Psoas muscle (tissue), 7 donors: ENCODE measurements at regions not wholly inside any gene's neighbourhood (a gene's known extent, or its start where the extent isn't known, plus 50 kb on each side); places are given as distances from the start of the nearest gene placed in this dataset.
"Not testable (repeated sequence)": the region's sequence is repeated elsewhere in the genome, so short reads cannot be mapped to it uniquely, and the experiment has no call there.

Experiments used
- ATAC-seq, 4 donors: fragments of 200-7000 bp; cut with Tn5 transposase; one replicate each; pipeline ENCODE4 v1.9.1; 2020; ENCODE audit warnings: moderate library complexity in 3 of 4, mild to moderate bottlenecking in 2 of 4
- DNase-seq, 2 donors: peaks; one replicate each; pipeline ENCODE4 v3.0.0-alpha.2; 2020
- H3K27ac ChIP-seq: fragments of 200-600 bp; one replicate; pipeline ENCODE4 v1.8.0; 2022
- H3K27me3 ChIP-seq, 3 donors: fragments of 200-600 bp in 1 of 3; one replicate each; pipeline versions ENCODE4 v1.6.1 to v1.8.0; 2013 to 2022; ENCODE audit warnings: low read length in 2 of 3, mild to moderate bottlenecking in 2 of 3, moderate library complexity in 1 of 3; ENCODE audit not compliant: insufficient read depth in 3 of 3
- H3K36me3 ChIP-seq, 2 donors: fragments of 200-600 bp in 1 of 2; one replicate each; pipeline versions ENCODE4 v1.6.1 to v1.8.0; 2013 to 2022; ENCODE audit warnings: low read depth in 1 of 2, mild to moderate bottlenecking in 1 of 2, moderate library complexity in 1 of 2; ENCODE audit not compliant: insufficient read depth in 1 of 2
- H3K4me1 ChIP-seq: fragments of 200-600 bp; one replicate; pipeline ENCODE4 v1.8.0; 2022
- H3K4me3 ChIP-seq: fragments of 200-600 bp; one replicate; pipeline ENCODE4 v1.8.0; 2022; ENCODE audit warnings: mild to moderate bottlenecking
- H3K9me3 ChIP-seq: fragments of 200-600 bp; one replicate; pipeline ENCODE4 v1.8.0; 2022
- WGBS, 3 donors: extraction: QIAGEN DNeasy Blood & Tissue Kit; methylation state at CpG; one replicate each; pipeline versions ENCODE4 v1.1.6 to v1.1.7; 2013; 5-methylcytosine and 5-hydroxymethylcytosine counted together
- intact Hi-C, 2 donors: fragments of 100-400 bp; cut with DNase I; formaldehyde crosslinking; loops; one replicate each; pipeline versions ENCODE4 v1.11.0 to v1.14.2; 2022
- TF ChIP-seq, protein P1 (sequence below): fragments of 200-600 bp; IDR thresholded peaks from one replicate; pipeline ENCODE4 v1.8.0; 2022; ENCODE audit warnings: antibody characterized with exemption
- donor health status: healthy with polysubstance abuse.
- donor health status: DM: no; HTN: no; CAD: no; lungs with moderate emphysema.
- donor health status: Bipolar disorder and iron deficiency.
- donor health status: healthy.
- donor health status: DM: yes; HTN: yes; CAD: no.
- donor health status: DM: no; HTN: no; CAD: no.
- donor health status: DM: yes; HTN: yes; CAD: no.

GRCh38 chrX:56125946-56126345 is 106.2 kb upstream of the KLF8 start:
- Histone ChIP-seq H3K4me1 (no peaks in the 10 kb centered on the region), H3K36me3 (no peaks in the 10 kb centered on the region), H3K27me3 (peaks cover 0 to 8% (median 0%) of the 10 kb centered on the region in 3 donors), H3K27ac (no peak overlapping the region), H3K9me3 (no peaks in the 10 kb centered on the region), H3K4me3 (no peak overlapping the region)
- TF ChIP-seq, protein P1, sequence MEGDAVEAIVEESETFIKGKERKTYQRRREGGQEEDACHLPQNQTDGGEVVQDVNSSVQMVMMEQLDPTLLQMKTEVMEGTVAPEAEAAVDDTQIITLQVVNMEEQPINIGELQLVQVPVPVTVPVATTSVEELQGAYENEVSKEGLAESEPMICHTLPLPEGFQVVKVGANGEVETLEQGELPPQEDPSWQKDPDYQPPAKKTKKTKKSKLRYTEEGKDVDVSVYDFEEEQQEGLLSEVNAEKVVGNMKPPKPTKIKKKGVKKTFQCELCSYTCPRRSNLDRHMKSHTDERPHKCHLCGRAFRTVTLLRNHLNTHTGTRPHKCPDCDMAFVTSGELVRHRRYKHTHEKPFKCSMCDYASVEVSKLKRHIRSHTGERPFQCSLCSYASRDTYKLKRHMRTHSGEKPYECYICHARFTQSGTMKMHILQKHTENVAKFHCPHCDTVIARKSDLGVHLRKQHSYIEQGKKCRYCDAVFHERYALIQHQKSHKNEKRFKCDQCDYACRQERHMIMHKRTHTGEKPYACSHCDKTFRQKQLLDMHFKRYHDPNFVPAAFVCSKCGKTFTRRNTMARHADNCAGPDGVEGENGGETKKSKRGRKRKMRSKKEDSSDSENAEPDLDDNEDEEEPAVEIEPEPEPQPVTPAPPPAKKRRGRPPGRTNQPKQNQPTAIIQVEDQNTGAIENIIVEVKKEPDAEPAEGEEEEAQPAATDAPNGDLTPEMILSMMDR, result no peak
- ATAC-seq (no peak), DNase-seq (no peak)
- WGBS, 3 donors, result 75 to 100% (median 94%) methylated on average over 1 of the region's 1 CpG
- intact Hi-C loops, result no loop called here

DNA sequence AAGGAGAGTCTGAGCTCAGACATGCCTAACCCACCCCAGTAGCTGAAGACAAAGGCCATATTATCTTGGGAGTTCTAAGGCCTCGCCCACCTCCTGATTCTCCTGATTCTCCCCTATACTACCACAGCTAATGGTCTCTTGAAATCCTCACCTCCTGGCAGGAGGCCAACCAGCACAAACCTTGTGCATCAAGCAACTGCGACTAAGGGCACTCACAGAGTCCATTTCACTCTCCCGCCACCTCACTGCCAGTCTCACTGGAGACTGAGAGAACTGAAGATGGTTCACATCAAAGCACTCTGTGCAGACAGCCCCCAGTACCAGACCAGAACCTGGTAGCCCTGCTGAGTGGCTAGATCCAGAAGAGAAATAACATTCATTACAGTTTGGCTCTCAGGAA is 102.1 kb upstream of the KLF8 start:
- Histone ChIP-seq H3K36me3 (no peaks in the 10 kb centered on the region), H3K27ac (no peak overlapping the region), H3K4me3 (no peak overlapping the region), H3K27me3 (peaks cover 0 to 12% (median 0%) of the 10 kb centered on the region in 3 donors), H3K4me1 (no peaks in the 10 kb centered on the region), H3K9me3 (peaks cover 9% of the 10 kb centered on the region)
- 74 to 96% (median 93%) methylated on average over 3 of the region's 3 CpGs for WGBS, 3 donors
- intact Hi-C loops, result no loop called here
- TF ChIP-seq, protein P1, result no peak
- no peak for DNase-seq
- no peak for ATAC-seq

GRCh38 chrX:56130436-56130835 is 101.7 kb upstream of the KLF8 start:
- intact Hi-C loops, result no loop called here
- Histone ChIP-seq H3K36me3 (no peaks in the 10 kb centered on the region), H3K4me1 (no peaks in the 10 kb centered on the region), H3K9me3 (peaks cover 9% of the 10 kb centered on the region), H3K27ac (no peak overlapping the region), H3K4me3 (no peak overlapping the region), H3K27me3 (peaks cover 0 to 10% (median 0%) of the 10 kb centered on the region in 3 donors)
- DNase-seq (no peak), ATAC-seq (no peak)
- TF ChIP-seq, protein P1, result no peak
- WGBS, 3 donors, result 84 to 92% (median 90%) methylated on average over 3 of the region's 3 CpGs

DNA sequence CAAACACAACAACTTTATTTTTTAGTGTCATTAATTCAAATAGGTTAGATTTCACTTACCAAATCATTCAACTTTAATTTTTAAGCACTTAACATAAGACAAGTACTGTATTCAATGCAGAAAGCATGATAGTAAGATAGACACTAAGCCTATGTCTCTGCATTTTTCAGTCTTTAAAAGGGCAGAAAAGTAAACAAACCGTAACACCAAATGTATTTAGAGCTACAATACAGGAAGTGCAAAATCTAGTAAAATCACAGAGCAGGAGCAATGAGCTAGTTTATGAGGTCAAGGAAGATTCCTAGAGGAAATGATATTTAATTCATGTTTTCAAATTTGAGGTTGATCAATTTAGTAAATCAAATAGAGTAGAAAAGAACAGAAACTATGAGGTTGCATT is 68.0 kb upstream of the KLF8 start:
- H3K9me3 ChIP-seq, intact Hi-C loops, DNase-seq, H3K4me3 ChIP-seq, H3K27me3 ChIP-seq, H3K4me1 ChIP-seq, H3K27ac ChIP-seq, H3K36me3 ChIP-seq, ATAC-seq: not testable (repeated sequence)
- WGBS, 3 donors, result no CpG with 5 or more reads among the region's 1 CpG
